ENCODE measurements at regions not wholly inside any gene's neighbourhood (a gene's known extent, or its start where the extent isn't known, plus 50 kb on each side); places are given as distances from the start of the nearest gene placed in this dataset.

GRCh38 chr9:73259086-73259696 is 107.5 kb downstream of the ANXA1 start:
- no peaks in the 10 kb centered on the region for H4K20me1 ChIP-seq (replicated peaks; ENCODE audit: insufficient read depth)
- no peaks in the 10 kb centered on the region for H3K36me3 ChIP-seq (ENCODE audit: insufficient read depth)
- no peaks in the 10 kb centered on the region for H3K79me2 ChIP-seq (replicated peaks; ENCODE audit: insufficient read depth)
- no peaks in the 10 kb centered on the region for H3K4me1 Mint-ChIP-seq
- no peaks in the 10 kb centered on the region for H3K4me1 ChIP-seq (ENCODE audit: insufficient read depth)
- no peak overlapping the region for H2AFZ ChIP-seq
- no peak overlapping the region for H3K27ac ChIP-seq (ENCODE audit: low read depth)
- no peaks in the 10 kb centered on the region for H3K9me2 ChIP-seq (ENCODE audit: insufficient read depth)
- peaks cover 18% of the 10 kb centered on the region for H3K36me3 Mint-ChIP-seq (ENCODE audit: low read depth)
- ATAC-seq (no peak), DNase-seq (ENCODE audit: low spot score) (no peak)
- H3K9me3 Mint-ChIP-seq = peaks cover 9% of the 10 kb centered on the region; the same call in 2 of the 3 replicates
- H3K27me3 ChIP-seq (ENCODE audit: insufficient read depth) = no peaks in the 10 kb centered on the region
- H3K4me3 ChIP-seq = no peak overlapping the region
- no peak overlapping the region for H3K27ac Mint-ChIP-seq
- no peak for TF ChIP-seq REST (IDR thresholded peaks at IDR 0.05; ENCODE audit: unreplicated experiment)
- TF ChIP-seq, protein P1, sequence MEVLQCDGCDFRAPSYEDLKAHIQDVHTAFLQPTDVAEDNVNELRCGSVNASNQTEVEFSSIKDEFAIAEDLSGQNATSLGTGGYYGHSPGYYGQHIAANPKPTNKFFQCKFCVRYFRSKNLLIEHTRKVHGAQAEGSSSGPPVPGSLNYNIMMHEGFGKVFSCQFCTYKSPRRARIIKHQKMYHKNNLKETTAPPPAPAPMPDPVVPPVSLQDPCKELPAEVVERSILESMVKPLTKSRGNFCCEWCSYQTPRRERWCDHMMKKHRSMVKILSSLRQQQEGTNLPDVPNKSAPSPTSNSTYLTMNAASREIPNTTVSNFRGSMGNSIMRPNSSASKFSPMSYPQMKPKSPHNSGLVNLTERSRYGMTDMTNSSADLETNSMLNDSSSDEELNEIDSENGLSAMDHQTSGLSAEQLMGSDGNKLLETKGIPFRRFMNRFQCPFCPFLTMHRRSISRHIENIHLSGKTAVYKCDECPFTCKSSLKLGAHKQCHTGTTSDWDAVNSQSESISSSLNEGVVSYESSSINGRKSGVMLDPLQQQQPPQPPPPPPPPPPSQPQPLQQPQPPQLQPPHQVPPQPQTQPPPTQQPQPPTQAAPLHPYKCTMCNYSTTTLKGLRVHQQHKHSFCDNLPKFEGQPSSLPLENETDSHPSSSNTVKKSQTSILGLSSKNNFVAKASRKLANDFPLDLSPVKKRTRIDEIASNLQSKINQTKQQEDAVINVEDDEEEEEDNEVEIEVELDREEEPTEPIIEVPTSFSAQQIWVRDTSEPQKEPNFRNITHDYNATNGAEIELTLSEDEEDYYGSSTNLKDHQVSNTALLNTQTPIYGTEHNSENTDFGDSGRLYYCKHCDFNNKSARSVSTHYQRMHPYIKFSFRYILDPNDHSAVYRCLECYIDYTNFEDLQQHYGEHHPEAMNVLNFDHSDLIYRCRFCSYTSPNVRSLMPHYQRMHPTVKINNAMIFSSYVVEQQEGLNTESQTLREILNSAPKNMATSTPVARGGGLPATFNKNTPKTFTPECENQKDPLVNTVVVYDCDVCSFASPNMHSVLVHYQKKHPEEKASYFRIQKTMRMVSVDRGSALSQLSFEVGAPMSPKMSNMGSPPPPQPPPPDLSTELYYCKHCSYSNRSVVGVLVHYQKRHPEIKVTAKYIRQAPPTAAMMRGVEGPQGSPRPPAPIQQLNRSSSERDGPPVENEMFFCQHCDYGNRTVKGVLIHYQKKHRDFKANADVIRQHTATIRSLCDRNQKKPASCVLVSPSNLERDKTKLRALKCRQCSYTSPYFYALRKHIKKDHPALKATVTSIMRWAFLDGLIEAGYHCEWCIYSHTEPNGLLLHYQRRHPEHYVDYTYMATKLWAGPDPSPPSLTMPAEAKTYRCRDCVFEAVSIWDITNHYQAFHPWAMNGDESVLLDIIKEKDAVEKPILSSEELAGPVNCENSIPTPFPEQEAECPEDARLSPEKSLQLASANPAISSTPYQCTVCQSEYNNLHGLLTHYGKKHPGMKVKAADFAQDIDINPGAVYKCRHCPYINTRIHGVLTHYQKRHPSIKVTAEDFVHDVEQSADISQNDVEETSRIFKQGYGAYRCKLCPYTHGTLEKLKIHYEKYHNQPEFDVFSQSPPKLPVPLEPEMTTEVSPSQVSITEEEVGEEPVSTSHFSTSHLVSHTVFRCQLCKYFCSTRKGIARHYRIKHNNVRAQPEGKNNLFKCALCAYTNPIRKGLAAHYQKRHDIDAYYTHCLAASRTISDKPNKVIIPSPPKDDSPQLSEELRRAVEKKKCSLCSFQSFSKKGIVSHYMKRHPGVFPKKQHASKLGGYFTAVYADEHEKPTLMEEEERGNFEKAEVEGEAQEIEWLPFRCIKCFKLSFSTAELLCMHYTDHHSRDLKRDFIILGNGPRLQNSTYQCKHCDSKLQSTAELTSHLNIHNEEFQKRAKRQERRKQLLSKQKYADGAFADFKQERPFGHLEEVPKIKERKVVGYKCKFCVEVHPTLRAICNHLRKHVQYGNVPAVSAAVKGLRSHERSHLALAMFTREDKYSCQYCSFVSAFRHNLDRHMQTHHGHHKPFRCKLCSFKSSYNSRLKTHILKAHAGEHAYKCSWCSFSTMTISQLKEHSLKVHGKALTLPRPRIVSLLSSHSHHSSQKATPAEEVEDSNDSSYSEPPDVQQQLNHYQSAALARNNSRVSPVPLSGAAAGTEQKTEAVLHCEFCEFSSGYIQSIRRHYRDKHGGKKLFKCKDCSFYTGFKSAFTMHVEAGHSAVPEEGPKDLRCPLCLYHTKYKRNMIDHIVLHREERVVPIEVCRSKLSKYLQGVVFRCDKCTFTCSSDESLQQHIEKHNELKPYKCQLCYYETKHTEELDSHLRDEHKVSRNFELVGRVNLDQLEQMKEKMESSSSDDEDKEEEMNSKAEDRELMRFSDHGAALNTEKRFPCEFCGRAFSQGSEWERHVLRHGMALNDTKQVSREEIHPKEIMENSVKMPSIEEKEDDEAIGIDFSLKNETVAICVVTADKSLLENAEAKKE (CRISPR knock-in tag; IDR thresholded peaks at IDR 0.05) = no peak
- no peaks in the 10 kb centered on the region for H3F3A ChIP-seq (replicated peaks; ENCODE audit: low read depth)
- no peaks in the 10 kb centered on the region for H3K27me3 Mint-ChIP-seq (ENCODE audit: insufficient read depth, low read depth, poor library complexity)
- H3K4me3 Mint-ChIP-seq = no peak overlapping the region
- H3K4me2 ChIP-seq = no peak overlapping the region
